Iris pigment epithelial cell (primary cell): ENCODE measurements at regions not wholly inside any gene's neighbourhood (a gene's known extent, or its start where the extent isn't known, plus 50 kb on each side); places are given as distances from the start of the nearest gene placed in this dataset.
"Not testable (repeated sequence)": the region's sequence is repeated elsewhere in the genome, so short reads cannot be mapped to it uniquely, and the experiment has no call there.

Experiments used
- DNase-seq: peaks from one replicate; pipeline ENCODE4 v3.0.0-alpha.2; 2011; ENCODE audit warnings: low read depth

DNA sequence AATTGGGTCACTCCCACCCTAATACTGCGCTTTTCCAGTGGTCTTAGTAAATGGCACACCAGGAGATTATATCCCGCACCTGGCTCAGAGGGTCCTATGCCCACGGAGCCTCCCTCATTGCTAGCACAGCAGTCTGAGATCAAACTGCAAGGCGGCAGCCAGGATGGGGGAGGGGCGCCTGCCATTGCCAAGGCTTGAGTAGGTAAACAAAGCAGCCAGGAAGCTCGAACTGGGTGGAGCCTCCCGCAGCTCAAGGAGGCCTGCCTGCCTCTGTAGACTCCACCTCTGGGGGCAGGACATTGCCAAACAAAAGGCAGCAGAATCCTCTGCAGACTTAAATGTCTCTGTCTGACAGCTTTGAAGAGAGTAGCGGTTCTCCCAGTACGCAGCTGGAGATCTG, 52.4 kb upstream of the PMPCB start:
- not testable (repeated sequence) for DNase-seq

DNA sequence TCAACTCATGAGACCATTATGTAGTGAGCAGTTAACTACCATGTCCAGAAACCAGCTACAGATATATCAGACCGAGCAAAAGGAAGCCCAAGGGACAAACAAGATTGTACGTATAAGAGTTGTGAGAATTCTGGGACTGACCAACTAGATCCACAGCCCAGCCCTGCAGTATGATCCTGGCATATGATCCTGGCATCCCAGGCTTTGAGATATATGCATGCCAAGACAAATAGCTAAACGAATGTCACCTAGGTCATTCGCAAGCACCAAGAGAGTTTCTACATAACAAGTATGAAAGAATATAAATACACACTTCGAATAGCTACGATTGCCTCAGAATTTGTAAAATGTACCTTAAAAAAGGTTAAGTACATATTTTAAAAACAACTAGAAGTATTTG, 56.4 kb upstream of the PMPCB start:
- no peak for DNase-seq

DNA sequence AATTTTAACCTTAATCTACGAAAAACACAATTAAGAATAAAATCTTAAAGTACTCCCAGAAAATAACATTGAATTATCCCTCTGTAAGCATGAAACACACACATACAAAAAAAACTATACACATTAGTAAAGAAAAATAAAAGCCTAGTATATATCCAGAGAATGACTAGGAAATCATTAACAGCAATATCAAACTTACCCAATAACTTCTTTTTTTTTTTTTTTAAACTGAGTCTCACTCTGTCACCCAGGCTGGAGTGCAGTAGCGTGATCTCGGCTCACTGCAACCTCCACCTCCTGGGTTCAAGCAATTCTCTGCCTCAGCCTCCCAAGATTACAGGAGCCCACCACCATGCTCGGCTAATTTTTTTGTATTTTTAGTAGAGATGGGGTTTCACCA, 61.4 kb upstream of the PMPCB start:
- not testable (repeated sequence) for DNase-seq

DNA sequence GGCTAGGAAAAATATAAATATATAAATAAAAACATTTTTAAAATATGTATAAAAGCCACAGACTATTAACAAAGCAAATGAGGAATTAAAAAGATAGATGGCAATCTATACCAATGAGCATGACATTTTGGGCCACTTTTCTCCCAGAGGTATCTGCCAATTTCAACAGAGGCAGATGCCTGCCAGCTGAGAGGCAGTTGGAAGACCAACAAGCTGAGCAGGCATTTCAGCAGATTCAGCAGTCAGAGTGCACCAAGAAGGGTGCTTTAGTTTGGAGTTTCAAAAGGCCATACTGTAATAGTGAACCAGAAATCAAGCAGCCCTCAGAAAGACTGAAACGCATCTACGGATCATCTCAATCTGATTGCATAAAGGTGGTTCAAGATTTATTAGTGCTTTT, 62.4 kb upstream of the PMPCB start:
- not testable (repeated sequence) for DNase-seq

DNA sequence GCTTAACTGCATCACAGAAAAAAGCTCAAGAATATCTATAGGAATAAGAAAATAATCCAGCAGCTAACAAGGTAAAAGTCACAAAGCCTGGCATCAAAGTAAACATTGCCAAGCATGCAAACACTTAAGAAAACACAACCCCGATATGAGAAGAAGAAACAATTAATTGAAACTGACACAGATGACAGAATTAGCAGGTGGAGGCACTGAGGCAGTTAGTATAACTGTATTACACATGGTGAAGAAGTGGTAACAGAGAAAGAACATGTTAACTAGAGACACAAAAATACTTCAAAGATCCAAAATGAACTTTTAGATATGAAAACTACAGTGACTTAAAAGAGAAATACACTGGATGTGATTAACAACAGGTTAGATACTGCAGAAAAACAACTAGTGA, 69.4 kb upstream of the PMPCB start:
- not testable (repeated sequence) for DNase-seq

DNA sequence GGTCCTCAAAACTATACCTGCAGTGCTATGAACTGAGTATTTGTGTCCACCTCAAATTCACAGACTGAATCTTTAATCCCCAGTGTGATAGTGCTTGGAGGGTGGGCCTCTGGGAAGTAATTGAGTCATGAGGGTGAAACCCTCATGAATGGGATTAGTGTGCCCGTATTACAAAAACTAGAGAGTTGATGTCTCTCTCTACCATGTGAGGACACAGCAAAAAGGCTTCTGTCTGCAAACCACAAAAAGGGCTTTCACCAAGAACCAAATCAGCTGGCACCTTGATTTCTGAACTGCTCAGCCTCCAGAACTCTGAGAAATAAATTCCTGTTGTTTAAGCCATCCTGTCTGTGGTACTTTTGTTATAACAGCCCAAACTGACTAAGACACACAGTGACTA, 71.4 kb upstream of the PMPCB start:
- DNase-seq: not testable (repeated sequence)

DNA sequence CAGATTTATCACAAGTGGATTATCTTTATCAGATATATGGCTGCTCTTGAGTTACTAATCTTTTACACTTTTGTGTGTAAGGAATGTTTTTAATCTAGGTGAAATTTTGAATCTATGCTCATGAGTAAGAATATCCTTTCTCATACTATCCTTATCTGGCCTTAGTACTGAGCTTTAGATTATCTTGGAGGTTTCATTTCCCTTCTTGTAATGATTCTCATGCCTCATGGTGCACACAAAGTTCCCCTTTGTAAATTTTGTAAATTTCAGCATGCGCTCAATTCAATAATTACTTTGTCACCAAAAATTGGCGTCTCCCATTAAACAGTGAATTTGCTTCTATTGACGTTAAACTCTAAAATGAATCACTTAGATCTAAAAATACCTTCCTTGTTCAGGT, 74.2 kb upstream of the NAPEPLD start:
- not testable (repeated sequence) for DNase-seq

DNA sequence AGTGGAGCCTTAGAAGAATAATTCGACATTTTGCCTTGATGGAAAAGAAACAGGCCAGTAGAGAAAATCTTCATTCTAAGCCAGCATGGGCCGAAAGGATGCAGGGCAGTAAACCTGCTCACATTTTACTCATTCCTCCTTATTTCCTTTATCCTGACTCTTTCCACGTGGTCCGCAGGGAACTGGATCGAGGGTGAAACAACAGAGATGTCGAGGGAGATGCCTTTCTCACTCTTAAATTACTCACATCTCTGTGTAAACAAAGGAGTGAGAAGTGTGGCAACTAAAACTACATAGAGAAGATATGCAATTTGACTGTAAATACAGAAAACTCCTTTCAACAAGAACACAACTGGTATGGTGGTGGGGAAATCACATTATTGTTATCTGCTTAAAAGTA, 62.1 kb upstream of the NAPEPLD start:
- not testable (repeated sequence) for DNase-seq

DNA sequence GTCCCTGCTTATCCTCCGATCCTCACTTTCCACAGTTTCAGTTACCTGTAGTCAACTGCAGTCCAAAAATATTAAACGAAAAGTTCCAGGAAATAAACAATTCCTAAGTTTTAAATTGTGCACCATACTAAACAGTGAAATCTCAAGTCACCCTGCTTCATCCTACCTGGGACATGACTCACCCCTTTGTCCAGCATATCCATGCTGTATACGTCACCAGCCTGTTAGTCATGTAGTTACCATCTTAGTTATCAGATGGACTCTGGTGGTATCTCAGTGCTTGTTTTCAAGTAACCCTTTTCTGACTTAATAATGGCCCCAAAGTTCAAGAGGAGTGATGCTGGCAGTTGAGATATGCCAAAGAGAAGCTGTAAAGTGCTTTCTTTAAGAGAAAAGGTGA, 50.3 kb upstream of the NAPEPLD start:
- peak; percentile 43 for DNase-seq
